ENCODE measurements at regions not wholly inside any gene's neighbourhood (a gene's known extent, or its start where the extent isn't known, plus 50 kb on each side); places are given as distances from the start of the nearest gene placed in this dataset.

- H3K4me3 ChIP-seq (ENCODE audit: low read depth, low read length): no peak overlapping the region
- TF ChIP-seq CTCF (IDR thresholded peaks at IDR 0.05; ENCODE audit: insufficient read depth, low read depth, low read length): no peak
- peak; percentile 79 for DNase-seq (ENCODE audit: low read depth)
These were observed 88.8 kb upstream of the CTNNA1 start for GRCh38 chr5:138664276-138664943.

DNA sequence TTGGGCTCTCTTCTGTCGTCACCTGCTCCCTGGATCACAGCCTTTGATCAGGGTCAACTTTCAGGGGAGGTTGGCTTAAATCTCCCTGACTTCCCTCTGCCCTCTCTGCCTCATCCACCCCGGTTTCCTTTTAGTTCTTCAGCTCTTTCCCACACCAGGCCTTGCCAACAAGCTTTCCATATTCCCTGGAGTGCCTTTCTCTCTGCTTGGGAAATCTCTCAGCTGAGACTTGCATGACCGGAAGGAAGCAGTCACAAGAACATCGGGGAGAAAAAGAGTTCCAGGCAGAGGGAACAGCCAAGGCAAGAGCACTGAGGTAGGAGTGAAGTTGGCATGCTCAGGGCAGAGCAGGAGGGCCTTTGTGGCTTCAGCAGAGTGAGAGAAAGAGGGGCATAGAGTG is 88.4 kb upstream of the HSPA9 start:
- no peak for DNase-seq (ENCODE audit: low read depth)
- no peak for TF ChIP-seq CTCF (IDR thresholded peaks at IDR 0.05; ENCODE audit: insufficient read depth, low read depth, low read length)
- H3K4me3 ChIP-seq (ENCODE audit: low read depth, low read length): no peak overlapping the region

DNA sequence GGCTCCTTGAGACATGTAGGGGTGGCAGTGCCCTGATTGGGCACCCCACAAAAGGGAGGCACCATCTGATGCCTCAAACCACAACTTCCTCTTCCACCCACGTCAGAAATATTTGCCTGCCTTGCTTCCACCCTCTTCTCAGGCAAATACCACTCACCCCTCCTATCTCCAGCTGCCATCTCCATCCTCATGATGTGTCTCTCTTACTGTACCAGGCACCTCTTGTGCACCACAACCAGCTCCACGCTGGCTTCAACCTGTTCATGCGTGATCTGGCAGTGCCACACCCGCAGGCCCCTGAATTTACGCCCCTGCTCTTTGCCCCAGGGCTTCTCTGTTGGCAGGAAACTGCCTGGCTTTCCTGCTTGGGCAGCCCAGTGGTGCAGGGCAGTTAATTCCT is 87.8 kb upstream of the HSPA9 start:
- no peak overlapping the region for H3K4me3 ChIP-seq (ENCODE audit: low read depth, low read length)
- TF ChIP-seq CTCF (IDR thresholded peaks at IDR 0.05; ENCODE audit: insufficient read depth, low read depth, low read length): no peak
- DNase-seq (ENCODE audit: low read depth): no peak

- no peak overlapping the region for H3K4me3 ChIP-seq (ENCODE audit: low read depth, low read length)
- no peak for DNase-seq (ENCODE audit: low read depth)
- no peak for TF ChIP-seq CTCF (IDR thresholded peaks at IDR 0.05; ENCODE audit: insufficient read depth, low read depth, low read length)
These were observed 87.4 kb upstream of the HSPA9 start for GRCh38 chr5:138662599-138662998.

- no peak for TF ChIP-seq CTCF (IDR thresholded peaks at IDR 0.05; ENCODE audit: insufficient read depth, low read depth, low read length)
- H3K4me3 ChIP-seq (ENCODE audit: low read depth, low read length): no peak overlapping the region
- no peak for DNase-seq (ENCODE audit: low read depth)
These were observed 86.8 kb upstream of the HSPA9 start for GRCh38 chr5:138661991-138662434.

- no peak for DNase-seq (ENCODE audit: low read depth)
- no peak for TF ChIP-seq CTCF (IDR thresholded peaks at IDR 0.05; ENCODE audit: insufficient read depth, low read depth, low read length)
- no peak overlapping the region for H3K4me3 ChIP-seq (ENCODE audit: low read depth, low read length)
These were observed 86.2 kb upstream of the HSPA9 start for GRCh38 chr5:138661291-138661960.

Measured in fibroblast of villous mesenchyme (primary cell).